ENCODE measurements at regions not wholly inside any gene's neighbourhood (a gene's known extent, or its start where the extent isn't known, plus 50 kb on each side); places are given as distances from the start of the nearest gene placed in this dataset.
"Not testable (repeated sequence)": the region's sequence is repeated elsewhere in the genome, so short reads cannot be mapped to it uniquely, and the experiment has no call there.

- H3K27ac Mint-ChIP-seq = no peak overlapping the region
Measured at GRCh38 chr7:156529956-156530355, 110.6 kb upstream of the RNF32 start.

GRCh38 chr7:156527458-156527890 is 113.1 kb upstream of the RNF32 start:
- no peak for ATAC-seq
- DNase-seq (ENCODE audit: low spot score in 2 of 2) = no peak
- H3K36me3 Mint-ChIP-seq = no peaks in the 10 kb centered on the region
- no peak overlapping the region for H3K27ac Mint-ChIP-seq
- H3K9me3 Mint-ChIP-seq = no peaks in the 10 kb centered on the region

More at GRCh38 chr7:156529956-156530355, 110.6 kb upstream of the RNF32 start:
- Mint-ChIP-seq H3K36me3 (no peaks in the 10 kb centered on the region), H3K9me3 (no peaks in the 10 kb centered on the region)
- DNase-seq (ENCODE audit: low spot score in 2 of 2) (no peak), ATAC-seq (no peak)

- ATAC-seq = no peak
- Mint-ChIP-seq H3K27ac (no peak overlapping the region), H3K36me3 (no peaks in the 10 kb centered on the region), H3K9me3 (no peaks in the 10 kb centered on the region)
- no peak for DNase-seq (ENCODE audit: low spot score in 2 of 2)
Measured at GRCh38 chr7:156524818-156525597, 115.6 kb upstream of the RNF32 start.

GRCh38 chr7:156523447-156524048 is 117.0 kb upstream of the RNF32 start:
- no peak for ATAC-seq
- H3K27ac Mint-ChIP-seq = no peak overlapping the region
- no peak for DNase-seq (ENCODE audit: low spot score in 2 of 2)
- H3K9me3 Mint-ChIP-seq = no peaks in the 10 kb centered on the region
- no peaks in the 10 kb centered on the region for H3K36me3 Mint-ChIP-seq

GRCh38 chr7:156522801-156523200 is 117.8 kb upstream of the RNF32 start:
- H3K9me3 Mint-ChIP-seq = no peaks in the 10 kb centered on the region
- H3K36me3 Mint-ChIP-seq = no peaks in the 10 kb centered on the region
- no peak for ATAC-seq

GRCh38 chr7:156519070-156519469 is 121.5 kb upstream of the RNF32 start:
- ATAC-seq (no peak), DNase-seq (ENCODE audit: low spot score in 2 of 2) (no peak)
- H3K9me3 Mint-ChIP-seq = no peaks in the 10 kb centered on the region
- no peak overlapping the region for H3K27ac Mint-ChIP-seq
- no peaks in the 10 kb centered on the region for H3K36me3 Mint-ChIP-seq

More at GRCh38 chr7:156522801-156523200, 117.8 kb upstream of the RNF32 start:
- H3K27ac Mint-ChIP-seq = no peak overlapping the region
- no peak for DNase-seq (ENCODE audit: low spot score in 2 of 2)

- Mint-ChIP-seq H3K36me3 (no peaks in the 10 kb centered on the region), H3K9me3 (peaks cover 0 to under 1% of the 10 kb centered on the region in 2 donors), H3K27ac (no peak overlapping the region)
- ATAC-seq = no peak
- no peak for DNase-seq (ENCODE audit: low spot score in 2 of 2)
Measured at GRCh38 chr7:156518466-156518865, 122.1 kb upstream of the RNF32 start.

GRCh38 chr7:156517858-156518257 is 122.7 kb upstream of the RNF32 start:
- not testable (repeated sequence) for H3K27ac Mint-ChIP-seq; H3K9me3 Mint-ChIP-seq; ATAC-seq; H3K36me3 Mint-ChIP-seq; DNase-seq (ENCODE audit: low spot score in 2 of 2)

- no peak for ATAC-seq
- Mint-ChIP-seq H3K27ac (no peak overlapping the region), H3K36me3 (no peaks in the 10 kb centered on the region), H3K9me3 (peaks cover 0 to 8% of the 10 kb centered on the region in 2 donors)
- DNase-seq (ENCODE audit: low spot score in 2 of 2) = no peak
Measured at GRCh38 chr7:156516791-156517378, 123.7 kb upstream of the RNF32 start.

- Mint-ChIP-seq H3K36me3 (peaks cover 2 to 3% of the 10 kb centered on the region in 2 donors), H3K27ac (no peak overlapping the region), H3K9me3 (peaks cover 2 to 11% of the 10 kb centered on the region in 2 donors)
- DNase-seq (ENCODE audit: low spot score in 2 of 2) (no peak), ATAC-seq (no peak)
Measured at GRCh38 chr7:156515911-156516790, 124.4 kb upstream of the RNF32 start.

- DNase-seq (ENCODE audit: low spot score in 2 of 2) = no peak
- peaks cover 5 to 16% of the 10 kb centered on the region in 2 donors for H3K36me3 Mint-ChIP-seq
- no peak for ATAC-seq
- H3K27ac Mint-ChIP-seq = no peak overlapping the region
- peaks cover 14 to 23% of the 10 kb centered on the region in 2 donors for H3K9me3 Mint-ChIP-seq
Measured at GRCh38 chr7:156514851-156515250, 125.7 kb upstream of the RNF32 start.

- ATAC-seq = no peak
Measured at GRCh38 chr7:156511426-156511825, 129.1 kb upstream of the RNF32 start.

GRCh38 chr7:156510966-156511365 is 129.6 kb upstream of the RNF32 start:
- Mint-ChIP-seq H3K9me3 (peaks cover 25 to 35% of the 10 kb centered on the region in 2 donors), H3K36me3 (peaks cover 5 to 32% of the 10 kb centered on the region in 2 donors), H3K27ac (no peak overlapping the region)
- no peak for DNase-seq (ENCODE audit: low spot score in 2 of 2)
- no peak for ATAC-seq

More at GRCh38 chr7:156511426-156511825, 129.1 kb upstream of the RNF32 start:
- H3K36me3 Mint-ChIP-seq = peaks cover 5 to 30% of the 10 kb centered on the region in 2 donors
- H3K27ac Mint-ChIP-seq = no peak overlapping the region
- H3K9me3 Mint-ChIP-seq = peaks cover 25 to 35% of the 10 kb centered on the region in 2 donors
- DNase-seq (ENCODE audit: low spot score in 2 of 2) = no peak

- DNase-seq (ENCODE audit: low spot score in 2 of 2) = no peak
- Mint-ChIP-seq H3K9me3 (peaks cover 25 to 35% of the 10 kb centered on the region in 2 donors), H3K27ac (no peak overlapping the region), H3K36me3 (peaks cover 5 to 32% of the 10 kb centered on the region in 2 donors)
- no peak for ATAC-seq
Measured at GRCh38 chr7:156509216-156509615, 131.4 kb upstream of the RNF32 start.

- Mint-ChIP-seq H3K27ac (no peak overlapping the region), H3K9me3 (peaks cover 20 to 21% of the 10 kb centered on the region in 2 donors), H3K36me3 (peaks cover 0 to 26% of the 10 kb centered on the region in 2 donors)
- ATAC-seq (no peak), DNase-seq (ENCODE audit: low spot score in 2 of 2) (no peak)
Measured at GRCh38 chr7:156505876-156506275, 134.7 kb upstream of the RNF32 start.

- no peak for ATAC-seq
- Mint-ChIP-seq H3K9me3 (peaks cover 11 to 12% of the 10 kb centered on the region in 2 donors), H3K27ac (no peak overlapping the region), H3K36me3 (peaks cover 0 to 16% of the 10 kb centered on the region in 2 donors)
- no peak for DNase-seq (ENCODE audit: low spot score in 2 of 2)
Measured at GRCh38 chr7:156504687-156505545, 135.7 kb upstream of the RNF32 start.
